K562 (cell line): ENCODE measurements at regions not wholly inside any gene's neighbourhood (a gene's known extent, or its start where the extent isn't known, plus 50 kb on each side); places are given as distances from the start of the nearest gene placed in this dataset.

Experiments
- ATAC-seq: fragments of 200-7000 bp; cut with Tn5 transposase; 3 replicates; pipeline ENCODE4 v1.9.1; 2020; ENCODE audit warnings: moderate library complexity
- BruUV-seq: library from RNA; stranded (reverse); fragments of 400-500 nt; replicated peaks from 2 replicates; lab custom pipeline; 2021; lab: Mats Ljungman, UMichigan
- CTCF ChIA-PET: fragments of 300-600 bp; formaldehyde crosslinking; extraction: SDS; loops from one replicate; lab custom pipeline; 2021; ENCODE audit warnings: low intra/inter-chr PET ratio; lab: Yijun Ruan, JAX
- POLR2A ChIA-PET: fragments of 300-600, 350-650 bp; sonication (Branson Sonifier 250); formaldehyde crosslinking; extraction: SDS; loops from one replicate; lab custom pipeline; 2021; ENCODE audit warnings: antibody characterized with exemption, inconsistent platforms; lab: Yijun Ruan, JAX
- DNase-seq, 4 experiments: peaks; one replicate each; pipeline versions ENCODE4 v3.0.0 to v3.0.0-alpha.2; 2011 to 2018; ENCODE audit warnings: low spot score in 3 of 4, mixed read lengths in 3 of 4; ENCODE audit errors: extremely low read depth in 1 of 4
- FAIRE-seq: peaks from 2 replicates; lab custom pipeline; 2011; peaks lifted over from hg19 to GRCh38; lab: Jason Lieb, UNC
- H2AFZ ChIP-seq: 2 replicates; pipeline ENCODE4 v1.6.0; 2011; ENCODE audit warnings: low read depth, low read length, control low read depth, inconsistent platforms
- H3K27ac ChIP-seq: fragments of 200-600 bp; 3 replicates; pipeline ENCODE4 v1.8.0; 2011; ENCODE audit warnings: low read depth, mild to moderate bottlenecking, control low read depth, inconsistent platforms, low read length, moderate library complexity, mixed read lengths; ENCODE audit errors: extremely low read depth
- H3K27me3 ChIP-seq, 2 experiments: fragments of 300-600 bp in 1 of 2; 2 replicates in 1 of 2; 3 replicates in 1 of 2; pipeline versions ENCODE4 v1.6.0 to v1.8.0; 2011; ENCODE audit warnings: inconsistent platforms in 2 of 2, low read length in 2 of 2, mild to moderate bottlenecking in 1 of 2, mixed read lengths in 1 of 2, moderate library complexity in 1 of 2; ENCODE audit not compliant: control insufficient read depth in 2 of 2, insufficient read depth in 2 of 2
- H3K36me3 ChIP-seq: fragments of 300-600 bp; 3 replicates; pipeline ENCODE4 v1.8.0; 2011; ENCODE audit warnings: mild to moderate bottlenecking, low read length, inconsistent platforms; ENCODE audit not compliant: control insufficient read depth, insufficient read depth
- H3K4me1 ChIP-seq, 2 experiments: fragments of 200-600 bp in 1 of 2; replicated peaks in 1 of 2; 2 replicates in 1 of 2; 3 replicates in 1 of 2; pipeline versions ENCODE4 v1.5.1 to v1.8.0; 2011; ENCODE audit warnings: inconsistent platforms in 2 of 2, low read length in 2 of 2, mild to moderate bottlenecking in 1 of 2, mixed read lengths in 1 of 2, moderate library complexity in 1 of 2; ENCODE audit not compliant: control insufficient read depth in 2 of 2, insufficient read depth in 2 of 2
- H3K4me2 ChIP-seq: 2 replicates; pipeline ENCODE4 v1.6.1; 2011; ENCODE audit warnings: low read length, control low read depth, inconsistent platforms, mixed read lengths; ENCODE audit not compliant: insufficient read depth
- H3K4me3 ChIP-seq: fragments of 200-600 bp; sonication (generic), shearing (Covaris generic); 2 replicates; pipeline ENCODE4 v1.5.1; 2016; ENCODE audit warnings: control low read depth, inconsistent platforms
- H3K79me2 ChIP-seq: fragments of 200-600 bp; 3 replicates; pipeline ENCODE4 v1.8.0; 2011; ENCODE audit warnings: low read length, inconsistent platforms; ENCODE audit not compliant: control insufficient read depth, insufficient read depth
- H3K9ac ChIP-seq, 2 experiments: 2 replicates each; pipeline versions ENCODE4 v1.6.0 to v1.6.1; 2011; ENCODE audit warnings: low read depth in 2 of 2, low read length in 2 of 2, control low read depth in 1 of 2, inconsistent platforms in 1 of 2, mild to moderate bottlenecking in 1 of 2, mixed read lengths in 1 of 2; ENCODE audit not compliant: insufficient read depth in 1 of 2
- H3K9me1 ChIP-seq: one replicate; pipeline ENCODE4 v1.6.0; 2011; ENCODE audit warnings: inconsistent platforms, mild to moderate bottlenecking, low read length, moderate library complexity; ENCODE audit not compliant: control insufficient read depth, insufficient read depth
- H3K9me3 ChIP-seq: replicated peaks from 2 replicates; pipeline ENCODE4 v1.5.1; 2011; ENCODE audit warnings: low read depth, low read length, inconsistent platforms; ENCODE audit not compliant: control insufficient read depth, insufficient read depth
- H4K20me1 ChIP-seq: replicated peaks from 2 replicates; pipeline ENCODE4 v1.6.1; 2011; ENCODE audit warnings: low read length, inconsistent platforms, mixed read lengths; ENCODE audit not compliant: control insufficient read depth, insufficient read depth
- ARID4B ChIP-seq: sonication (generic); formaldehyde crosslinking; IDR thresholded peaks from 2 replicates; pipeline ENCODE4 v1.8.0; 2022; ENCODE audit warnings: mild to moderate bottlenecking, missing genetic modification reagents
- CBX2 ChIP-seq: fragments of 200-600 bp; sonication (generic); IDR thresholded peaks from one replicate; pipeline ENCODE4 v1.6.1; 2012; ENCODE audit warnings: mild to moderate bottlenecking, low read length, inconsistent platforms; ENCODE audit not compliant: insufficient read depth, poor library complexity, severe bottlenecking
- ELF1 ChIP-seq: fragments of 200-800 bp; sonication (Bioruptor generic); IDR thresholded peaks from 2 replicates; pipeline ENCODE4 v1.6.1; 2016; ENCODE audit warnings: missing genetic modification characterization, missing compliant biosample characterization
- HES1 ChIP-seq: fragments of 450-650 bp; IDR thresholded peaks from 2 replicates; pipeline ENCODE4 v1.6.1; 2016; ENCODE audit warnings: low read depth, mild to moderate bottlenecking, moderate library complexity
- HIVEP1 ChIP-seq: fragments of 250-450 bp; sonication (Bioruptor Pico); IDR thresholded peaks from 2 replicates; pipeline ENCODE4 v1.4.0; 2020; ENCODE audit warnings: mild to moderate bottlenecking
- HNRNPL ChIP-seq: fragments of 200-400 bp; formaldehyde crosslinking; IDR thresholded peaks from 2 replicates; pipeline ENCODE4 v1.6.1; 2017; ENCODE audit warnings: low read depth, mild to moderate bottlenecking, low read length
- MCM7 ChIP-seq, 2 experiments: fragments of 450-650 bp; IDR thresholded peaks; 2 replicates each; pipeline ENCODE4 v1.6.1; 2016 to 2018
- PRPF4 ChIP-seq: fragments of 200-400 bp; formaldehyde crosslinking; IDR thresholded peaks from one replicate; pipeline ENCODE4 v1.6.1; 2017; ENCODE audit warnings: low read length, low read depth, mild to moderate bottlenecking; ENCODE audit not compliant: insufficient read depth, poor library complexity, severe bottlenecking
- RB1 ChIP-seq: fragments of 450-650 bp; IDR thresholded peaks from 2 replicates; pipeline ENCODE4 v1.6.1; 2017; ENCODE audit warnings: low read depth, mild to moderate bottlenecking
- SFPQ ChIP-seq: fragments of 200-400 bp; formaldehyde crosslinking; IDR thresholded peaks from 2 replicates; pipeline ENCODE4 v1.6.1; 2017; ENCODE audit warnings: mild to moderate bottlenecking, low read depth, low read length, moderate library complexity
- SMARCB1 ChIP-seq: IDR thresholded peaks from 2 replicates; pipeline ENCODE4 v1.6.1; 2011; ENCODE audit warnings: improper control_type of control experiment, low read depth; ENCODE audit not compliant: insufficient read length
- SOX6 ChIP-seq: fragments of 450-650 bp; IDR thresholded peaks from 2 replicates; pipeline ENCODE4 v1.6.1; 2014; ENCODE audit warnings: mild to moderate bottlenecking
- TBL1XR1 ChIP-seq, 2 experiments: IDR thresholded peaks; 2 replicates each; pipeline ENCODE4 v1.6.1; 2012; ENCODE audit warnings: improper control_type of control experiment in 2 of 2, low read length in 2 of 2, mild to moderate bottlenecking in 1 of 2
- TGIF2 ChIP-seq: sonication (generic); formaldehyde crosslinking; IDR thresholded peaks from 2 replicates; pipeline ENCODE4 v1.8.1; 2022; ENCODE audit warnings: mild to moderate bottlenecking, missing genetic modification reagents, moderate library complexity
- ZNF174 ChIP-seq: fragments of 250-450 bp; sonication (Bioruptor Pico); IDR thresholded peaks from 2 replicates; pipeline ENCODE4 v1.4.0; 2020; ENCODE audit warnings: mild to moderate bottlenecking
- WGBS: fragments of 100-300 bp; shearing (Covaris generic); methylation state at CpG from one replicate; pipeline ENCODE4 v1.1.6; 2016; ENCODE audit warnings: low coverage, mixed read lengths; ENCODE audit not compliant: insufficient coverage; ENCODE audit errors: missing lambda C conversion rate; 5-methylcytosine and 5-hydroxymethylcytosine counted together
- in situ Hi-C: fragments of 300-500 bp; cut with MboI; formaldehyde crosslinking; loops from 4 replicates; pipeline ENCODE4 v1.15.0; 2018; ENCODE audit warnings: inconsistent platforms, mixed read lengths
- intact Hi-C: fragments of 100-400 bp; cut with micrococcal nuclease; formaldehyde crosslinking; loops from 2 replicates; pipeline ENCODE4 v1.14.2; 2022

GRCh38 chr7:19401461-19401860, 256.2 kb upstream of the FERD3L start:
- H3K4me3 ChIP-seq, result no peak overlapping the region
- intact Hi-C loops (no loop called here), in situ Hi-C loops (no loop called here)
- no peaks in the 10 kb centered on the region for H3K4me1 ChIP-seq
- TF ChIP-seq SFPQ (no peak), SOX6 (no peak), CBX2 (no peak), HIVEP1 (CRISPR knock-in tag) (no peak), HNRNPL (no peak), PRPF4 (no peak), HES1 (no peak), SMARCB1 (no peak), ELF1 (tag) (no peak), ZNF174 (CRISPR knock-in tag) (no peak), RB1 (no peak), ARID4B (CRISPR knock-in tag) (no peak), TGIF2 (no peak), TBL1XR1 (IDR thresholded peaks at IDR 0.05; ENCODE audit: low read length in 2 of 2) (no peak), MCM7 (IDR thresholded peaks at IDR 0.05) (no peak)
- no peaks in the 10 kb centered on the region for H3K79me2 ChIP-seq
- CTCF ChIA-PET, result no interaction called here
- H3K9me1 ChIP-seq, result no peaks in the 10 kb centered on the region
- H3K36me3 ChIP-seq, result no peaks in the 10 kb centered on the region
- H3K27ac ChIP-seq, result no peak overlapping the region
- ATAC-seq (no peak), FAIRE-seq (no peak), DNase-seq (no peak)
- no peak overlapping the region for H3K4me2 ChIP-seq
- H3K27me3 ChIP-seq, result no peaks in the 10 kb centered on the region
- no peaks in the 10 kb centered on the region; the same call in 1 of the 2 replicates for H3K9me3 ChIP-seq
- POLR2A ChIA-PET, result no interaction called here
- no TSS peak for BruUV-seq
- H2AFZ ChIP-seq, result no peak overlapping the region
- 4% methylated on average over 2 of the region's 2 CpGs for WGBS
- H3K9ac ChIP-seq, result no peak overlapping the region
- no peaks in the 10 kb centered on the region for H4K20me1 ChIP-seq
